SK-N-SH treated with all-trans-retinoic acid at 6 μM for 48 hours (cell line): ENCODE measurements at regions not wholly inside any gene's neighbourhood (a gene's known extent, or its start where the extent isn't known, plus 50 kb on each side); places are given as distances from the start of the nearest gene placed in this dataset.

Source experiments
- ARNTL ChIP-seq: fragments of 450-650 bp; formaldehyde crosslinking; IDR thresholded peaks from 2 replicates; pipeline ENCODE4 v1.5.0; 2020; ENCODE audit warnings: low read depth, mild to moderate bottlenecking, moderate library complexity, borderline replicate concordance
- CSDC2 ChIP-seq: fragments of 250-450 bp; sonication (Bioruptor Pico); IDR thresholded peaks from 2 replicates; pipeline ENCODE4 v1.5.0; 2020; ENCODE audit warnings: mild to moderate bottlenecking, moderate library complexity
- CSRNP3 ChIP-seq: fragments of 250-450 bp; sonication (Bioruptor Pico); IDR thresholded peaks from 2 replicates; pipeline ENCODE4 v1.5.1; 2021; ENCODE audit warnings: mild to moderate bottlenecking, moderate library complexity
- ESRRG ChIP-seq: fragments of 250-450 bp; sonication (Bioruptor Pico); IDR thresholded peaks from 2 replicates; pipeline ENCODE4 v1.6.1; 2021; ENCODE audit warnings: mild to moderate bottlenecking
- PPARA ChIP-seq: fragments of 250-450 bp; sonication (Bioruptor Pico); IDR thresholded peaks from 2 replicates; pipeline ENCODE4 v1.5.0; 2020; ENCODE audit warnings: mild to moderate bottlenecking, borderline replicate concordance
- RARB ChIP-seq: fragments of 250-450 bp; sonication (Bioruptor Pico); IDR thresholded peaks from 2 replicates; pipeline ENCODE4 v1.8.0; 2021; ENCODE audit warnings: mild to moderate bottlenecking, moderate library complexity
- TCF4 ChIP-seq: fragments of 250-450 bp; sonication (Bioruptor Pico); IDR thresholded peaks from 2 replicates; pipeline ENCODE4 v1.8.0; 2021; ENCODE audit warnings: mild to moderate bottlenecking, moderate library complexity, borderline replicate concordance
- TSHZ2 ChIP-seq: fragments of 250-450 bp; sonication (Bioruptor Pico); IDR thresholded peaks from 2 replicates; pipeline ENCODE4 v1.5.0; 2020; ENCODE audit warnings: mild to moderate bottlenecking, moderate library complexity
- ZC3H10 ChIP-seq: fragments of 250-450 bp; sonication (Bioruptor Pico); IDR thresholded peaks from 2 replicates; pipeline ENCODE4 v1.5.1; 2021; ENCODE audit warnings: mild to moderate bottlenecking, moderate library complexity
- ZFP3 ChIP-seq: fragments of 250-450 bp; sonication (Bioruptor Pico); IDR thresholded peaks from 2 replicates; pipeline ENCODE4 v1.5.0; 2020; ENCODE audit warnings: mild to moderate bottlenecking, moderate library complexity
- ZFP30 ChIP-seq: fragments of 450-650 bp; formaldehyde crosslinking; IDR thresholded peaks from 2 replicates; pipeline ENCODE4 v1.5.0; 2022; ENCODE audit warnings: mild to moderate bottlenecking, moderate library complexity

- no peak for TF ChIP-seq ZFP3 (CRISPR knock-in tag)
- TF ChIP-seq ARNTL (CRISPR knock-in tag): no peak
- no peak for TF ChIP-seq CSDC2 (CRISPR knock-in tag)
- no peak for TF ChIP-seq ESRRG (CRISPR knock-in tag)
- no peak for TF ChIP-seq TCF4 (CRISPR knock-in tag)
- TF ChIP-seq ZC3H10 (CRISPR knock-in tag): no peak
- no peak for TF ChIP-seq CSRNP3 (CRISPR knock-in tag)
- TF ChIP-seq TSHZ2: no peak
- no peak for TF ChIP-seq PPARA (CRISPR knock-in tag)
- no peak for TF ChIP-seq RARB
- TF ChIP-seq ZFP30: no peak
Observed at GRCh38 chr6:68045193-68045592, 589.9 kb upstream of the ADGRB3 start.
